ENCODE measurements at regions not wholly inside any gene's neighbourhood (a gene's known extent, or its start where the extent isn't known, plus 50 kb on each side); places are given as distances from the start of the nearest gene placed in this dataset.
A peak's percentile ranks its signal among the peaks of the same experiment; 100 is the strongest.

GRCh38 chr13:68719815-68720214 lies 1387.8 kb upstream of the ATXN8OS start:
- TF ChIP-seq ZFP3 (CRISPR knock-in tag; IDR thresholded peaks at IDR 0.05) (no peak), ZNF565 (CRISPR knock-in tag; conservative IDR thresholded peaks at IDR 0.05; ENCODE audit: low read depth) (no peak), TOX (CRISPR knock-in tag; IDR thresholded peaks at IDR 0.05; ENCODE audit: borderline replicate concordance) (no peak)
- ATAC-seq: no peak

GRCh38 chr13:68715651-68716050 lies 1392.0 kb upstream of the ATXN8OS start:
- no peak for TF ChIP-seq GLIS3 (CRISPR knock-in tag; IDR thresholded peaks at IDR 0.05)
- ATAC-seq: no peak

- ATAC-seq: no peak; the same call in 2 of the 3 replicates
- TF ChIP-seq RARB (CRISPR knock-in tag; IDR thresholded peaks at IDR 0.05): no peak
- peak; percentile 71 for TF ChIP-seq ISL1 (CRISPR knock-in tag; IDR thresholded peaks at IDR 0.05)
Observed at GRCh38 chr13:68714292-68714691, 1393.3 kb upstream of the ATXN8OS start.

GRCh38 chr13:68713394-68713793 lies 1394.2 kb upstream of the ATXN8OS start:
- TF ChIP-seq ZC3H10 (CRISPR knock-in tag; IDR thresholded peaks at IDR 0.05) (no peak), OSR1 (CRISPR knock-in tag; IDR thresholded peaks at IDR 0.05) (no peak), PATZ1 (CRISPR knock-in tag; IDR thresholded peaks at IDR 0.05; ENCODE audit: borderline replicate concordance) (no peak), TCF4 (CRISPR knock-in tag; IDR thresholded peaks at IDR 0.05; ENCODE audit: borderline replicate concordance) (no peak), ARNTL (CRISPR knock-in tag; IDR thresholded peaks at IDR 0.05; ENCODE audit: borderline replicate concordance, low read depth) (no peak), POU6F1 (CRISPR knock-in tag; IDR thresholded peaks at IDR 0.05; ENCODE audit: borderline replicate concordance, low read depth) (no peak), CSRNP3 (CRISPR knock-in tag; IDR thresholded peaks at IDR 0.05) (no peak), TOX (CRISPR knock-in tag; IDR thresholded peaks at IDR 0.05; ENCODE audit: borderline replicate concordance) (no peak), ZNF70 (CRISPR knock-in tag; IDR thresholded peaks at IDR 0.05) (no peak), ZFP30 (CRISPR knock-in tag; IDR thresholded peaks at IDR 0.05) (no peak), RARB (CRISPR knock-in tag; IDR thresholded peaks at IDR 0.05) (no peak), CREB5 (CRISPR knock-in tag; IDR thresholded peaks at IDR 0.05; ENCODE audit: low read depth) (no peak), ESRRG (CRISPR knock-in tag; IDR thresholded peaks at IDR 0.05) (no peak), GLIS3 (CRISPR knock-in tag; IDR thresholded peaks at IDR 0.05) (no peak), PPARA (CRISPR knock-in tag; IDR thresholded peaks at IDR 0.05; ENCODE audit: borderline replicate concordance) (no peak)
- ATAC-seq: no peak

GRCh38 chr13:68708336-68708908 lies 1399.2 kb upstream of the ATXN8OS start:
- no peak for ATAC-seq
- TF ChIP-seq PPARA (CRISPR knock-in tag; IDR thresholded peaks at IDR 0.05; ENCODE audit: borderline replicate concordance): no peak
- no peak for TF ChIP-seq GLIS3 (CRISPR knock-in tag; IDR thresholded peaks at IDR 0.05)
- TF ChIP-seq ZNF70 (CRISPR knock-in tag; IDR thresholded peaks at IDR 0.05): no peak
- TF ChIP-seq TSHZ2 (CRISPR knock-in tag; IDR thresholded peaks at IDR 0.05): no peak
- TF ChIP-seq ZNF565 (CRISPR knock-in tag; conservative IDR thresholded peaks at IDR 0.05; ENCODE audit: low read depth): no peak
- TF ChIP-seq ESRRG (CRISPR knock-in tag; IDR thresholded peaks at IDR 0.05): no peak
- TF ChIP-seq ARNTL (CRISPR knock-in tag; IDR thresholded peaks at IDR 0.05; ENCODE audit: borderline replicate concordance, low read depth): no peak
- no peak for TF ChIP-seq BACH2 (CRISPR knock-in tag; IDR thresholded peaks at IDR 0.05; ENCODE audit: borderline replicate concordance)
- no peak for TF ChIP-seq RARB (CRISPR knock-in tag; IDR thresholded peaks at IDR 0.05)
- no peak for TF ChIP-seq OSR1 (CRISPR knock-in tag; IDR thresholded peaks at IDR 0.05)
- no peak for TF ChIP-seq ZC3H10 (CRISPR knock-in tag; IDR thresholded peaks at IDR 0.05)
- no peak for TF ChIP-seq TCF4 (CRISPR knock-in tag; IDR thresholded peaks at IDR 0.05; ENCODE audit: borderline replicate concordance)
- TF ChIP-seq POU6F1 (CRISPR knock-in tag; IDR thresholded peaks at IDR 0.05; ENCODE audit: borderline replicate concordance, low read depth): no peak
- TF ChIP-seq SNAI2 (CRISPR knock-in tag; IDR thresholded peaks at IDR 0.05): no peak
